ENCODE measurements at regions not wholly inside any gene's neighbourhood (a gene's known extent, or its start where the extent isn't known, plus 50 kb on each side); places are given as distances from the start of the nearest gene placed in this dataset.

GRCh38 chr5:165626161-165626560 lies 2120.7 kb downstream of the MAT2B start:
- TF ChIP-seq FOXA1 (IDR thresholded peaks at IDR 0.05), result no peak
- TF ChIP-seq CTCF (IDR thresholded peaks at IDR 0.05; ENCODE audit: low read depth, low read length, missing input control), result no peak
- no peak for TF ChIP-seq TAF1 (conservative IDR thresholded peaks at IDR 0.05)
- TF ChIP-seq JUND (IDR thresholded peaks at IDR 0.05), result no peak
- no peak for TF ChIP-seq MAX (IDR thresholded peaks at IDR 0.05)
- no peak for TF ChIP-seq REST (IDR thresholded peaks at IDR 0.05)
- no peak for TF ChIP-seq SP1 (IDR thresholded peaks at IDR 0.05)
- TF ChIP-seq ATF3 (IDR thresholded peaks at IDR 0.05), result no peak
- TF ChIP-seq RAD21 (IDR thresholded peaks at IDR 0.05), result no peak
- TF ChIP-seq YY1 (IDR thresholded peaks at IDR 0.05), result no peak
- TF ChIP-seq EGR1 (IDR thresholded peaks at IDR 0.05; ENCODE audit: low read depth in 2 of 2), result no peak
- no peak for TF ChIP-seq NR2F2 (IDR thresholded peaks at IDR 0.05)

Data from liver (tissue), 3 donors.